Endothelial cell of umbilical vein (primary cell): ENCODE measurements at regions not wholly inside any gene's neighbourhood (a gene's known extent, or its start where the extent isn't known, plus 50 kb on each side); places are given as distances from the start of the nearest gene placed in this dataset.

Source experiments
- CTCF ChIP-seq, 2 donors: IDR thresholded peaks; 1 replicate in 1 of 2; 2 replicates in 1 of 2; pipeline ENCODE4 v1.5.1; 2011; ENCODE audit warnings: low read length in 2 of 2, mild to moderate bottlenecking in 2 of 2, moderate library complexity in 2 of 2, control low read depth in 1 of 2, inconsistent platforms in 1 of 2, low read depth in 1 of 2; ENCODE audit not compliant: insufficient read depth in 1 of 2; ENCODE audit errors: extremely low read depth in 1 of 2
- EZH2 ChIP-seq: IDR thresholded peaks from 2 replicates; pipeline ENCODE4 v1.6.1; 2012; ENCODE audit warnings: borderline replicate concordance, low read depth, mild to moderate bottlenecking, moderate library complexity, low read length, inconsistent platforms; ENCODE audit not compliant: severe bottlenecking
- MYC ChIP-seq: IDR thresholded peaks from one replicate; pipeline ENCODE4 v1.6.1; 2011; ENCODE audit warnings: mild to moderate bottlenecking, low read depth, low read length
- POLR2A ChIP-seq: IDR thresholded peaks from 2 replicates; pipeline ENCODE4 v1.6.1; 2012; ENCODE audit warnings: low read depth, mild to moderate bottlenecking, control low read depth, low read length
- POLR2AphosphoS5 ChIP-seq: IDR thresholded peaks from 2 replicates; pipeline ENCODE4 v1.6.1; 2012; ENCODE audit warnings: low read depth, mild to moderate bottlenecking, control low read depth, low read length, moderate library complexity; ENCODE audit not compliant: insufficient read depth

- no peak for TF ChIP-seq CTCF (IDR thresholded peaks at IDR 0.05; ENCODE audit: extremely low read depth in 1 of 2, insufficient read depth in 1 of 2, low read depth in 1 of 2, low read length in 2 of 2)
- no peak for TF ChIP-seq EZH2
- no peak for TF ChIP-seq POLR2A
- TF ChIP-seq POLR2AphosphoS5 = no peak
- no peak for TF ChIP-seq MYC
Measured at GRCh38 chr1:96981181-96981580, 259.6 kb downstream of the PTBP2 start.
